Vagina (tissue), 2 donors: ENCODE measurements at regions not wholly inside any gene's neighbourhood (a gene's known extent, or its start where the extent isn't known, plus 50 kb on each side); places are given as distances from the start of the nearest gene placed in this dataset.

Experiments
- POLR2A ChIP-seq, 2 donors: fragments of 450-650 bp; IDR thresholded peaks; one replicate each; pipeline ENCODE4 v1.6.1; 2017; ENCODE audit warnings: antibody characterized with exemption in 2 of 2, mild to moderate bottlenecking in 2 of 2, moderate library complexity in 2 of 2
- TF ChIP-seq, protein P1 (sequence below), 3 experiments: fragments of 450-650 bp in 2 of 3; fragments of 200-600 bp in 1 of 3; sonication (generic) in 1 of 3; IDR thresholded peaks; one replicate each; pipeline ENCODE4 v1.5.1; 2017 to 2019; ENCODE audit warnings: antibody characterized with exemption in 3 of 3, mild to moderate bottlenecking in 2 of 3, moderate library complexity in 2 of 3

DNA sequence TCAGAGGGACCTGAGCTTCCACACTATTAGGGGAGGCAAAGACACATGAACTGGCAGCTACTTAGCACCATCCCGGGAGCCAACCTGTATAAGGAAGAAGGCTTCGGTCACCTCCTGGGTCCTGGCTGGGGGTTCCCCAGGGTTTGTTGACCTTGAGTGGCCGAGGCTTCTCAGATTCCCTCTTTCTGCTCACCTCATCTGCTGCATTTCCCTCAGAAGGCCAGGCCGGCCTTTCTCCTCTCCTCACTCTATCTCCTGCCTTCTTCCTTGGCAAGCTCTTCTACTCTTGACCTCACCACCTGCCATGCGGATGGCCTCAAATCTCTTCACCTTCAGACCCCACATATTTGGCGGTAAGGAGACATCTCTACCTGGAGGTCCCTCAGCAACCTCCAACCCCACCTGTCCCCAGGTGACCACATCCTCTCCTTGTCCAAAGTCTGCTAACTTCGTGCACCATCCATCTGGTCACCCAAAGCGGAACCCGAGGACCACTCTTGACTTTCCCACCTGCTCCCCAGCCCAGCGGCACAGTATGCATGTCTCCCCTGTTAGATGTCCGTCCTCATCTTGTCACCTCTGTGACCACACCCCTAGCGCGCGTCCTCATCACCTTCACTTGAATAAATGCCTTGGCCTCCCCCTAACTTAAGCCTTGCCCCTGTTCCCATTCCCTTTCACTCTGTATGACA lies 133.8 kb upstream of the UNC5B start:
- TF ChIP-seq, protein P1, sequence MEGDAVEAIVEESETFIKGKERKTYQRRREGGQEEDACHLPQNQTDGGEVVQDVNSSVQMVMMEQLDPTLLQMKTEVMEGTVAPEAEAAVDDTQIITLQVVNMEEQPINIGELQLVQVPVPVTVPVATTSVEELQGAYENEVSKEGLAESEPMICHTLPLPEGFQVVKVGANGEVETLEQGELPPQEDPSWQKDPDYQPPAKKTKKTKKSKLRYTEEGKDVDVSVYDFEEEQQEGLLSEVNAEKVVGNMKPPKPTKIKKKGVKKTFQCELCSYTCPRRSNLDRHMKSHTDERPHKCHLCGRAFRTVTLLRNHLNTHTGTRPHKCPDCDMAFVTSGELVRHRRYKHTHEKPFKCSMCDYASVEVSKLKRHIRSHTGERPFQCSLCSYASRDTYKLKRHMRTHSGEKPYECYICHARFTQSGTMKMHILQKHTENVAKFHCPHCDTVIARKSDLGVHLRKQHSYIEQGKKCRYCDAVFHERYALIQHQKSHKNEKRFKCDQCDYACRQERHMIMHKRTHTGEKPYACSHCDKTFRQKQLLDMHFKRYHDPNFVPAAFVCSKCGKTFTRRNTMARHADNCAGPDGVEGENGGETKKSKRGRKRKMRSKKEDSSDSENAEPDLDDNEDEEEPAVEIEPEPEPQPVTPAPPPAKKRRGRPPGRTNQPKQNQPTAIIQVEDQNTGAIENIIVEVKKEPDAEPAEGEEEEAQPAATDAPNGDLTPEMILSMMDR (IDR thresholded peaks at IDR 0.05): no peak
- TF ChIP-seq POLR2A (IDR thresholded peaks at IDR 0.05): no peak
